Heart left ventricle (tissue), 13 donors: ENCODE measurements at regions not wholly inside any gene's neighbourhood (a gene's known extent, or its start where the extent isn't known, plus 50 kb on each side); places are given as distances from the start of the nearest gene placed in this dataset.

Source experiments
- POLR2A ChIP-seq, 2 donors: fragments of 450-650 bp; IDR thresholded peaks; one replicate each; pipeline ENCODE4 v1.6.1; 2017; ENCODE audit warnings: antibody characterized with exemption in 2 of 2, mild to moderate bottlenecking in 2 of 2, moderate library complexity in 2 of 2
- TF ChIP-seq, protein P1 (sequence below), 12 donors: fragments of 200-600 bp; sonication (generic) in 4 of 12; IDR thresholded peaks; one replicate each; pipeline versions ENCODE4 v1.5.0 to v1.8.0; 2018 to 2022; ENCODE audit warnings: antibody characterized with exemption in 12 of 12, mild to moderate bottlenecking in 5 of 12
- donor health status: ischemic (EF 13 %, LVEDD 7.1; RV severe dilation, severe dysfunction).
- donor health status: DM: no; HTN: yes; CAD: no.
- donor health status: DM: no; HTN: no; CAD: no.
- donor health status: ischemic (EF 25% LVEDD 6.9; RV normal size, moderate dysfunction).
- donor health status: ischemic (EF 25% LVEDD 5.7; RV mildly dilated, moderate dysfunction).
- donor health status: ischemic (EF 35%, LVEDD 5.7; RV mildly dilated, moderate dysfunction).
- donor health status: nonischemic (EF 11% LVEDD 7.7; RV severe dilation, severe dysfunction).
- donor health status: DM: yes; HTN: yes; CAD: no.
- donor health status: PGD.
- donor health status: ischemic (EF 29% LVEDD 5.4; RV normal size, mild dysfunction).
- donor health status: nonischemic (EF 23%, LVEDD 6.1; RV moderate dilation, normal function).

DNA sequence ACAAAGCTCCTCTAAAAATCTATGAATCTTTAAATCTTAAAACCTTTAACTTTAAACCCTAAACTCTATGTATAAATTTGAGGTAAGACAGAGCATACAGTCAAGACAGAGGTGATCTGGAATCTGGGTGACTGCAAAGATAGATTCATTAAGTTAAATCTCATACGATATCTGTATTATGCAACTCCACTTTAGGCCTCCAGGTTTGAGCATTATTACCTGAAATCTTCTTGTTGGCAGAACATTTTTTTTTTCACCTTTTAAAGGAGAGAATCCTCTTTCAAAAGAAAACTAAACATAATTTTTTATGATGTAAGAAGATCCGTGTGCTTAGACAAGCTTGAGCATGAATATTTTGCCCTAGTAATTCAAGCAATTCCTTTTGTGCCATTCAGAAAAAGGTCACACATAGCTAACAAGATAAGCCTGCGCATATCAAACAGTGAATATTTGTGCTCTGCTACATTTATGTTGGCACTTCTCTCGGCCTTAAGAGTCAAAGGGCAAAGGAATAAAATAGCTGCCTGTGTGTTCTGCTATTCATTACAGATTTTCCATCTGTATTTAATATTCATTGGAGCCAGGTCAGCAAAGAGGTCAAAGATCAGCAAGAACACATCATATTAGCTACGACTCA lies 163.3 kb downstream of the TMTC3 start:
- TF ChIP-seq POLR2A (IDR thresholded peaks at IDR 0.05) = no peak
- TF ChIP-seq, protein P1, sequence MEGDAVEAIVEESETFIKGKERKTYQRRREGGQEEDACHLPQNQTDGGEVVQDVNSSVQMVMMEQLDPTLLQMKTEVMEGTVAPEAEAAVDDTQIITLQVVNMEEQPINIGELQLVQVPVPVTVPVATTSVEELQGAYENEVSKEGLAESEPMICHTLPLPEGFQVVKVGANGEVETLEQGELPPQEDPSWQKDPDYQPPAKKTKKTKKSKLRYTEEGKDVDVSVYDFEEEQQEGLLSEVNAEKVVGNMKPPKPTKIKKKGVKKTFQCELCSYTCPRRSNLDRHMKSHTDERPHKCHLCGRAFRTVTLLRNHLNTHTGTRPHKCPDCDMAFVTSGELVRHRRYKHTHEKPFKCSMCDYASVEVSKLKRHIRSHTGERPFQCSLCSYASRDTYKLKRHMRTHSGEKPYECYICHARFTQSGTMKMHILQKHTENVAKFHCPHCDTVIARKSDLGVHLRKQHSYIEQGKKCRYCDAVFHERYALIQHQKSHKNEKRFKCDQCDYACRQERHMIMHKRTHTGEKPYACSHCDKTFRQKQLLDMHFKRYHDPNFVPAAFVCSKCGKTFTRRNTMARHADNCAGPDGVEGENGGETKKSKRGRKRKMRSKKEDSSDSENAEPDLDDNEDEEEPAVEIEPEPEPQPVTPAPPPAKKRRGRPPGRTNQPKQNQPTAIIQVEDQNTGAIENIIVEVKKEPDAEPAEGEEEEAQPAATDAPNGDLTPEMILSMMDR (IDR thresholded peaks at IDR 0.05) = no peak
